HG03159 (cell line): ENCODE measurements at regions not wholly inside any gene's neighbourhood (a gene's known extent, or its start where the extent isn't known, plus 50 kb on each side); places are given as distances from the start of the nearest gene placed in this dataset.
"Not testable (repeated sequence)": the region's sequence is repeated elsewhere in the genome, so short reads cannot be mapped to it uniquely, and the experiment has no call there.

ENCODE experiments used
- ATAC-seq: cut with Tn5 transposase; IDR thresholded peaks from one replicate; pipeline ENCODE4 v1.9.1; 2021; ENCODE audit warnings: mild to moderate bottlenecking, moderate library complexity; ENCODE audit not compliant: unreplicated experiment

GRCh38 chr3:125791021-125791420 is 178.0 kb upstream of the ROPN1B start:
- not testable (repeated sequence) for ATAC-seq

DNA sequence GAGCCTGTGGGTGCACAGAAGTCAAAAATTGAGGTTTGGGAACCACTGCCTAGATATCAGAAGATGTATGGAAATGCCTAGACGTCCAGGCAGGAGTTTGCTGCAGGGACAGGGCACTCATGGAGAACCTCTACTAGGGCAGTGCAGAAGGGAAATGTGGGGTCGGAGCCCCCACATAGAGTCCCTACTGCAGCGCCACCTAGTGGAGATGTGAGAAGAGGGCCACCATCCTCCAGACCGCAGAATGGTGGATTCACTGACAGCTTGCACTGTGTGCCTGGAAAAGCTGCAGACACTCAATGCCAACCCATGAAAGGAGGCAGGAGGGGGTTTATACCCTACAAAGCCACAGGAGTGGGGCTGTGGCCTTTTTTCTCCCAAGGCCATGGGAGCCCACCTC is 159.0 kb upstream of the ROPN1B start:
- not testable (repeated sequence) for ATAC-seq

GRCh38 chr3:125822175-125822574 is 146.8 kb upstream of the ROPN1B start:
- not testable (repeated sequence) for ATAC-seq

DNA sequence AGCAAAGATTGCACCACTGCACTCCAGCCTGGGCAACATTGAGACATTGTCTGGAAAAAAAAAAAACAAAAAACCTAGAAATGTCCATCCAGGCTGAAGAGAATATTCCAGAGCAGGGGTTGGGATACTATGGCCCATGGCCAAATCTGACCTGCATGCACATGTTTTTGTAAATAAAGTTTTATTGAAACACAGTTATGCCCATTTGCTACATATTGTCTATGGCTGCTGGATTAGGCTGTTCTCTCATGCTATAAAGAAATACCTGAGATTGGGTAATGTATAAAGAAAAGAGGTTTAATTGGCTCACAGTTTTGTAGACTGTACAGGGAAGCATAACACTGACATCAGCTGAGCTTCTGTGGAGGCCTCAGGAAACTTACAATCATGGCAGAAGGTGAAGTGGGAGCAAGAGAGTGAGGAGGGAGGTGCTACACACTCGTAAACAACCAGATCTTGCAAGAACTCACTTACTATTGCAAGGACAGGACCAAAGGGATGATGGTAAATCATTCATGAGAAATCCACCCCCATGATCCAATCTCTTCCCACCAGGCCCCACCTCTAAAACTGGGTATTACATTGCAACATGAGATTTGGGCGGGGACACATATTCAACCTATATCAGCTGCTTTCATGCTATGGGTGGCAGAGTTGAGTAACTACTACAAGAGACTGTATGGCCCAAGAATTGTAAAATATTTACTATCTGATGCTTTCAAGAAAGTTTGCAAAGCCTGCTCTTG is 137.8 kb upstream of the ROPN1B start:
- ATAC-seq: not testable (repeated sequence)

DNA sequence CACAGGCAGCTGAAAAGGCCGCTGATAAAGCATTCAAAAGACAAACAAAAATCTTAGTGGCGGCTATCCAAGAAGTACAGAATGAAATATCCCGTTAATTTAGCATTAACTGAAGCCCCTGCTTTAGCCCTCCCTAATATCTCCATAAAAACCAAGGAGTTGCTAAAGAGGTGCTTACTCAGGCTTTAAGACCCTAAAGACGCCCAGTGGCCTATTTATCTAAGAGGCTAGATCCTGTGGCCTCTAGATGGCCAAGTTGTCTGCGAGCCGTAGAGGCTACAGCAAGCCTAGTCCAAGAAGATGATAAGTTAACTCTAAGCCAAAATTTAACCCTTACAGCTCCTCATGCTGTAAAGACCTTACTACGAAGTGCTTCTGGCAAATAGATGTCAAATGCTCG is 133.4 kb upstream of the ROPN1B start:
- not testable (repeated sequence) for ATAC-seq

GRCh38 chr3:125836011-125836551 is 132.9 kb upstream of the ROPN1B start:
- not testable (repeated sequence) for ATAC-seq

GRCh38 chr3:125836786-125837185 is 132.2 kb upstream of the ROPN1B start:
- not testable (repeated sequence) for ATAC-seq

- not testable (repeated sequence) for ATAC-seq
Observed at GRCh38 chr3:125838857-125839256, 130.1 kb upstream of the ROPN1B start.

- ATAC-seq: not testable (repeated sequence)
Observed at GRCh38 chr3:125840465-125840864, 128.5 kb upstream of the ROPN1B start.

DNA sequence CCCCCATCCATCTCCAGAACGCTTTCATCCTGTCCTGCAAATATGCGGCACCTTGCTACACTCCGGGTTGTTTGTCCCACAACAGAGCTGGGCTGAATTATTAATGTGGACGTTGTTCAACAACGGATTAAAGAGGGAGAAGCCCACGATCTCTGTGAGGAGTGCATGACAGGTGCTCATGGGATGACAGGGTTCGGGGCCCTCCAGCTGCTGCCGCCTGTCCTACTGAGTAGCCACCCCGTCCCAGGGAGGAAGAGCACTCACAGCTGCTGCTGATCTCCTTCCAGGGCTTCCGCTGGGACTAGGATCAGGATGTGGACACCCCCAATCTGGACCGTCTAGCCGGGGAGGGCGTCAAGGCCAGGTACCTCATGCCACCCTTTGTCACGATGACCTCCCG is 121.0 kb upstream of the ROPN1B start:
- ATAC-seq: not testable (repeated sequence)

DNA sequence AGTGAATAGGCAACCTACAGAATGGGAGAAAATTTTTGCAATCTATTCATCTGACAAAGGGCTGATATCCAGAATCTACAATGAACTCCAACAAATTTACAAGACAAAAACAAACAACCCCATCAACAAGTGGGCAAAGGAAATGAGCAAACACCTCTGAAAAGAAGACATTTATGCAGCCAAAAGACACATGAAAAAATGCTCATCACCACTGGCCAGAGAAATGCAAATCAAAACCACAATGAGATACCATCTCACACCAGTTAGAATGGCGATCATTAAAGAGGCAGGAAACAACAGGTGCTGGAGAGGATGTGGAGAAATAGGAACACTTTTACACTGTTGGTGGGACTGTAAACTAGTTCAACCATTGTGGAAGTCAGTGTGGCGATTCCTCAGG is 114.0 kb upstream of the ROPN1B start:
- ATAC-seq: not testable (repeated sequence)

- ATAC-seq: not testable (repeated sequence)
Observed at GRCh38 chr3:125860547-125860946, 108.4 kb upstream of the ROPN1B start.

GRCh38 chr3:125862841-125863254 is 106.1 kb upstream of the ROPN1B start:
- ATAC-seq: not testable (repeated sequence)

DNA sequence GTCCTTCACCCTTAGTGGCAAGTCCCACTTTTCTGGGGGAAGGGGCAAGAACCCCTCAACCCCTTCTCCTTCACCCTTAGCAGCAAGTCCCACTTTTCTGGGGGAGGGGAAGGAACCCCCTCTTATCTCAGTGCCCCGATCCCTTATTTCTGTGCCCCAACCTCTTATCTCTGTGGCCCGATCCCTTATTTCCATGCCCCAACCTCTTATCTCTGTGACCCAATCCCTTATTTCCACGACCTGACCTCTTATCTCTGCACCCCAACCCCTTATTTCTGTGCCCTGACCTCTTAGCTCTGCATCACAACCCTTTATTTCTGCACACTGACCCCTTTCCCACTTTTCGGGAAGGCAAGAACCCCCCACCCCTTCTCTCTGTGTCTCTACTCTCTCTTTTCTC is 104.4 kb upstream of the ROPN1B start:
- not testable (repeated sequence) for ATAC-seq

- not testable (repeated sequence) for ATAC-seq
Observed at GRCh38 chr3:125886006-125886405, 83.0 kb upstream of the ROPN1B start.

DNA sequence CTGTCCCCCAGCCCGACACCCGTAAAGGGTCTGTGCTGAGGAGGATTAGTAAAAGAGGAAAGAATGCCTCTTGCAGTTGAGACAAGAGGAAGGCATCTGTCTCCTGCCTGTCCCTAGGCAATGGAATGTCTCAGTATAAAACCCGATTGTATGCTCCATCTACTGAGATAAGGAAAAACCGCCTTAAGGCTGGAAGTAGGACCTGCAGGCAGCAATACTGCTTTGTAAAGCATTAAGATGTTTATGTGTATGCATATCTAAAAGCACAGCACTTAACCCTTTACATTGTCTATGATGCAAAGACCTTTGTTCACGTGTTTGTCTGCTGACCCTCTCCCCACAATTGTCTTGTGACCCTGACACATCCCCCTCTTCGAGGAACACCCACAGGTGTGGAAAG is 69.8 kb upstream of the ROPN1B start:
- not testable (repeated sequence) for ATAC-seq

DNA sequence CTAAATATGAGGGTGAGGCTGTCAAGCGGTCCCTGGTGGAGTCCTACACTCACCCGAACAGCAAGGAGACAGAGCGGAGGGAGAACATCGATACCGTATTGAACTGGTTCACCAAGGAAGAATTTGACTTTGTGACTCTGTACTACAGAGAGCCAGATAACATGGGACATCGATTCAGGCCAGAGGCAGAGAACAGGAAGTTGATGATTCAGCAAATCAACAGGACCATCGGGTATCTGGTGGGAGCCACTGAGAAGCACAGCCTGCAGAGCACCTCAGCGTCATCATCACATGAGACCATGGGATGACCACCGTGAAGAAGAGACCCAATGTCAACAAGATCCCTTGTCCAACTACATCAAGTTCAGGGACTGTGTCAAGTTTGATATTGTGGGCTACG is 67.5 kb upstream of the ROPN1B start:
- ATAC-seq: not testable (repeated sequence)

- not testable (repeated sequence) for ATAC-seq
Observed at GRCh38 chr3:125903780-125904455, 65.1 kb upstream of the ROPN1B start.

DNA sequence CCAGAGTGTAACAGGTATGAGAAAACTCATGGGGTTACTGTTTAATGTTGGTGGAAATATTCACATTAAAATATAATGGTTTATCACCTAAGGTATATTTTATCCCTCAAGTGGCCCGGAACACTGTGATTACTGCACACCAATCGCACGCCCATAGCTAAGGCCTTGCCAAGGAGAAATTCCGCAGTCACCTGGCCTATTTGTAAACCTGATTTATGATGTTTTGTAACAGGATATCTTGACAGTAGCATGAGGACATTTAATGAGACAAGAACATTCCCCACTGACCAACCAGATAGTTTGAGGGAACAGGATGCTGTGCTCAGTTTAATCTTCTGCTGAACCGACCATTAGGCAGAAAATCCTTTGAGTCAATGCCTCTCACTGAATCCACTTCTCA is 61.7 kb upstream of the ROPN1B start:
- ATAC-seq: not testable (repeated sequence)

GRCh38 chr3:125910851-125911250 is 58.1 kb upstream of the ROPN1B start:
- not testable (repeated sequence) for ATAC-seq

DNA sequence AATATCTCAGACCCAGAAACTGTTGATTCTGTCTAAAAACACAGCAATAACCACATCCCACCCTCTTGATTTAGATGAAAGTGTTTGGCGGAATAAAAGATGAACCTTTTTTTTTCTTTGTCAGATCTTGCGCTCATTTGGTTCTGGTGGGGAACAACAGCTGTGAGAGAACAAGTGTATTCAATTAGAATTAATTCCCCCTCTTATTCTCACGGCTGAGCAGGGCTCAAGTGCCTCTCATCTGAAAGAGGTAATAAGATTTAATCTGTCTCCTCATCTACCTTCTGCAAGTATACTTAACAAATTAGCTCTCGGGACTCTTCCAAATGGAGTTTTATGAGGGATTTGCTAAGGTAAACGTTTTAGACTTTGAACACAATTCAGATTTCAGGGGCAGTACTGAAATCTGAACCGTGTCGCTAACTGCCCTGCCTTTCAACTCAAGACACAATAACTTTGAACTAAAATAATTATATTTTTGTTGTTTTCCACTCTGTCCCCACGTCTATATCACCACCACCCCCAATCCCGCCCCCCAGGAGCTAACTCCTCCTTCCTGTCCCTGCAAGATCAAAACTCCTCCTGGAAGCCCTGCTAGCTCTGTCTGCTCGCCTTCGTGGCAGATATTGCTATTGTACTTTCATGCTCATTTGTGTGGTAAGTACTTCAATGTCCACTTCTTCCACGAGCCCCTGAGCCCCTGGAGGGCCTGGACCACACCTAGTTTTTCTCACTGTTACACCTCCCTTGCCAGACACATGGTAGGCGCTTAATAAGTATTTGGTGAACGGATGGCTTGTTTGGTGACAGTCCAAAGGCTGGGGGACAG is 54.2 kb upstream of the ROPN1B start:
- ATAC-seq: not testable (repeated sequence)
